AG09309 (cell line): ENCODE measurements at regions not wholly inside any gene's neighbourhood (a gene's known extent, or its start where the extent isn't known, plus 50 kb on each side); places are given as distances from the start of the nearest gene placed in this dataset.

Experiments
- DNase-seq: peaks from one replicate; pipeline ENCODE4 v3.0.0-alpha.2; 2010; ENCODE audit warnings: low read depth
- H3K4me3 ChIP-seq: 2 replicates; pipeline ENCODE4 v1.5.1; 2011; ENCODE audit warnings: mild to moderate bottlenecking, low read depth, low read length, moderate library complexity; ENCODE audit not compliant: control insufficient read depth
- TF ChIP-seq, protein P1 (sequence below): IDR thresholded peaks from 2 replicates; pipeline ENCODE4 v1.5.1; 2011; ENCODE audit warnings: mild to moderate bottlenecking, low read depth, low read length, inconsistent platforms; ENCODE audit not compliant: insufficient read depth, control insufficient read depth; ENCODE audit errors: missing control alignments

DNA sequence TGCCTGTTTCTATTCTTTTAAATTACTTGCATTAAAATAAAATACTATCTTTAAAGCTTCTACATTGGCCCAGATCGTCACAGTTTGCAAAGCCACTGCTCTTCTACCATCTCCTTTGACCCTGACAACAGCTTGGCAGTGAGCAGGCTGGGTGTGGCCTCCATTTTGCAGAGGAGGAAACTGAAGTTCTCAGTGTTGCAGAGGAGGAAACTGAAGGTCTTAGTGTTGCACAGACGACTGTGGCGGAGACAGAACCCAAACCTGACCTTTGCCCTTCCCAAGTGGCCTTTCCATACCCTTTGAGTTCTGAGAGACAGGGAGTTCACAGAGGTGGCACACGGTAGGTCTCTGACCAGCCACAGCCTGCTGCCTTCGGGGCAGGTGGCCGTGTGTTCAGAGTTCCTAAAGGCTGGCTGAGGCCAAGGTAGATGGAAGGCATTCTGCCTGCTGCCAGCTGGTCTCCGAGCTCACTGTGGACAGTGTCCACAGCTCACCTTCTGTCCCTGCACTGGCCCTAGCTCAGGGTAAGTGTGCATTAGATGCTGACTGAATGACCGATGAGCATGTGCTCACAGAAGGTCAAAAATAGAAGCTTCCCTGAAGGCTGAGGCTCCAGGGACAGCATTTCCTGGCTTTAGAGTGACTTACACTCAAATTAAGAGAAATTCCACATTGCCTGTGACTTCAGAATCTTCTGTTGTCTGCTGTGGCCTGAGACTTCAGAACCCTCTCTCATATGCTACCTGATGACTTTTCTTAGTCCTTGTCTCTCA, 113.5 kb upstream of the SLC24A3 start:
- no peak for DNase-seq
- TF ChIP-seq, protein P1, sequence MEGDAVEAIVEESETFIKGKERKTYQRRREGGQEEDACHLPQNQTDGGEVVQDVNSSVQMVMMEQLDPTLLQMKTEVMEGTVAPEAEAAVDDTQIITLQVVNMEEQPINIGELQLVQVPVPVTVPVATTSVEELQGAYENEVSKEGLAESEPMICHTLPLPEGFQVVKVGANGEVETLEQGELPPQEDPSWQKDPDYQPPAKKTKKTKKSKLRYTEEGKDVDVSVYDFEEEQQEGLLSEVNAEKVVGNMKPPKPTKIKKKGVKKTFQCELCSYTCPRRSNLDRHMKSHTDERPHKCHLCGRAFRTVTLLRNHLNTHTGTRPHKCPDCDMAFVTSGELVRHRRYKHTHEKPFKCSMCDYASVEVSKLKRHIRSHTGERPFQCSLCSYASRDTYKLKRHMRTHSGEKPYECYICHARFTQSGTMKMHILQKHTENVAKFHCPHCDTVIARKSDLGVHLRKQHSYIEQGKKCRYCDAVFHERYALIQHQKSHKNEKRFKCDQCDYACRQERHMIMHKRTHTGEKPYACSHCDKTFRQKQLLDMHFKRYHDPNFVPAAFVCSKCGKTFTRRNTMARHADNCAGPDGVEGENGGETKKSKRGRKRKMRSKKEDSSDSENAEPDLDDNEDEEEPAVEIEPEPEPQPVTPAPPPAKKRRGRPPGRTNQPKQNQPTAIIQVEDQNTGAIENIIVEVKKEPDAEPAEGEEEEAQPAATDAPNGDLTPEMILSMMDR = no peak
- H3K4me3 ChIP-seq = no peak overlapping the region

DNA sequence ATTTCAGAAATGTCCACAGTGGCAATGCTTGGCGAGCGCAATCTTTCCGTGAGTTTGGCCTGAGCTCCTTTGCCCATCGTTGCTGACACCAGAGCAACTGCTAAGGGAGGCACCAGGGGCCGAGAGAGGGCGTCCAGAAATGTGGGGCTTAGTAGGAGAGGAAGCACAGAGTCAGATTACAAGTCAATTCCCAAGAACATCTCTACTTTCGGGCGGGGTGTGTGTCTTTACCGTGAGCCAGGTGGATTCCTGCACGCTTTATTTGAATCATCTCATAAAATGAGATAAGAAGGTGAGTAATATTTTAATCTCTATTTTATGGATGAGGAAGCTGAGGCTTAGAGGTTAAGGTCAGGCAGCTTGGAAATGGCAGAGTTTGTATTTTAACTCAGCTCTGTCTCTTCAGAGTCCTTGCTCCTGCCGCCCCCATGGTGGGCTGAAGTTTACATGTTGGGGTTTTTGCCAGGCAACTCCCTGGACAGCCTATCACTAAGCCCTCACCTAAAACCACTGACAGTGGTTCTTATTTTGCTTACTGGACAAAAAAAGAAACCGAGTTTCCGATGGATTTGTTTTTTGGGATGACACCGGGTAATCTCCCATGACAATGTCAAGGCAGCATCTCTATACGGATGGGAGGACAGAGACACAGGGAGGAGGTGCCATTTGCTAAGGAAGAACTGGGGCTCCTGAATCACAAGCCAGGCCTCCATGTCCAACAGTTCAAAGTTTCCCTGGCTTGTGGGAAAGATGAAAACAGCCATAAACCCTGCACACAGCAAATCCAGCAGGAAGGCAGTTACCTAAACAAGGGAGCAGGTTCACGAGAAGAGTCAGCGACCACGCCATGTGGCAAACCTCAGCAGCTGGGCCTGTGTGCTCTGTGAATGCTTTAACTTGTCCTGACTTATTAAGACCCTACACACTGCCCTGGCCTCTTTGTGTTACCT, 112.6 kb upstream of the SLC24A3 start:
- no peak for DNase-seq
- TF ChIP-seq, protein P1 = no peak
- no peak overlapping the region for H3K4me3 ChIP-seq

- no peak for DNase-seq
- no peak overlapping the region for H3K4me3 ChIP-seq
- TF ChIP-seq, protein P1 = no peak
Measured at GRCh38 chr20:19100975-19101374, 111.5 kb upstream of the SLC24A3 start.

DNA sequence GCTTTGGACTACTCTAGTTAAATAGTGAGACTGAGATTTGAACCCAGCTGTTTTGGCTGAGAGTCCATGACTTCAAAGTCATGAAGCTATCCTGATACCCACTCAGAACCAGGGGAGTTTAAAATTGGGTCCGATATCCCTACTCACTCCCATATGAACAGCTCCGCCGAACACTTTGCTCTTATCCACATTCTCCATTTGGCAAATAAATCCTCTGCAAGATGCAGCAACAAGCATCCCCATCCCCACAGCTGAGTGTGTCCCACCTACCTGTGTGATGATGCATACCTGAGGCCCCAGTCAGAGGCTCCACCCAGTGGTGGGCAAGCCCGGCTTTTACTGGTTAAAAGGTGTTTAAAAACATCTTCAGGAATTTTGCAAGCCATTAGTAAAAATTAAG, 108.3 kb upstream of the SLC24A3 start:
- no peak overlapping the region for H3K4me3 ChIP-seq
- DNase-seq = no peak
- TF ChIP-seq, protein P1 = no peak

DNA sequence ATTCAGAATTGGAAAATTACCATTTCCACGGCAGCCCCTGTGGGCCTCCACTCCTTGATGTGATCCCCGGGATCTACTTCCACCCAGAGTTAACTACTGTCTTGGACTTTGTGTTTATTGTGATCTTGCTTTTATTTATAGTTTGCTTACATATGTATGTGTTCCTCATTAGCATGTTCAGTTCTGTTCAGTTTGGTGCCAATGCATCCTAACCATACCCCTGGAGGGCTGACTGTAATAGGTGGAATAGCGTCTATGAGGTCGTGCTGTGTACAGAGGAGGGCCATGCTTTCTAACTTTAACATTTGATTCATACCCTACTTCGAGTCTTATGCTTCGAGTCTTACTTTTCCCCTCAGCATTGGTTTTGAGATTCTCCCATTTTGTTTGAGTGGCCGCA, 104.3 kb upstream of the SLC24A3 start:
- TF ChIP-seq, protein P1 = no peak
- H3K4me3 ChIP-seq = no peak overlapping the region
- DNase-seq = no peak

GRCh38 chr20:19110285-19110684, 102.2 kb upstream of the SLC24A3 start:
- TF ChIP-seq, protein P1 = no peak
- DNase-seq = no peak
- H3K4me3 ChIP-seq = no peak overlapping the region
